Transverse colon (tissue), 3 donors: ENCODE measurements at regions not wholly inside any gene's neighbourhood (a gene's known extent, or its start where the extent isn't known, plus 50 kb on each side); places are given as distances from the start of the nearest gene placed in this dataset.

Experiments used
- EP300 ChIP-seq: sonication (generic); formaldehyde crosslinking; IDR thresholded peaks from one replicate; pipeline ENCODE4 v1.6.1; 2017; ENCODE audit warnings: antibody characterized with exemption, low read depth
- TF ChIP-seq, protein P1 (sequence below), 5 experiments: fragments of 200-600 bp in 3 of 5; fragments of 450-650 bp in 2 of 5; sonication (generic) in 3 of 5; IDR thresholded peaks; 1 replicate in 2 of 5; 2 replicates in 3 of 5; pipeline ENCODE4 v1.5.1; 2016 to 2017; ENCODE audit warnings: antibody characterized with exemption in 5 of 5, inconsistent platforms in 3 of 5, mild to moderate bottlenecking in 2 of 5, moderate library complexity in 1 of 5

DNA sequence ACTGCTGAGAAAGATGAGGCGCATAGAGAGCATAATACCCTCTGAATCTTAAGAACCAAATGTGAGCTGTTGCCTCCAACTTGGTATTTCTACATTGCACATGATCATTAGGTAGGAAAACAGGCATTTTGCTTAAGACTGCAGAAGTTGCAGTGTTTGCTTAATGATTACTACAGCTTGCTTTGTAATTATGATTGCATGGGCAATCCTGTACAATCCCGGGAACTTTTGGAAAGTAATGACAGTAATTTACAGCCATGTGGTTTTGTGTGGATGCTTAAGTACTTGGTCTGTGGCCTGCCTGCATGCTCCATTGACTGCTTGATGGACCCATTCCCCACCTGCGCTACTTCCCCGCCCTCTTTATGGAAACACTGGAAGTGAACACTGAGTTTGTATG, 301.1 kb downstream of the DIPK2A start:
- TF ChIP-seq, protein P1, sequence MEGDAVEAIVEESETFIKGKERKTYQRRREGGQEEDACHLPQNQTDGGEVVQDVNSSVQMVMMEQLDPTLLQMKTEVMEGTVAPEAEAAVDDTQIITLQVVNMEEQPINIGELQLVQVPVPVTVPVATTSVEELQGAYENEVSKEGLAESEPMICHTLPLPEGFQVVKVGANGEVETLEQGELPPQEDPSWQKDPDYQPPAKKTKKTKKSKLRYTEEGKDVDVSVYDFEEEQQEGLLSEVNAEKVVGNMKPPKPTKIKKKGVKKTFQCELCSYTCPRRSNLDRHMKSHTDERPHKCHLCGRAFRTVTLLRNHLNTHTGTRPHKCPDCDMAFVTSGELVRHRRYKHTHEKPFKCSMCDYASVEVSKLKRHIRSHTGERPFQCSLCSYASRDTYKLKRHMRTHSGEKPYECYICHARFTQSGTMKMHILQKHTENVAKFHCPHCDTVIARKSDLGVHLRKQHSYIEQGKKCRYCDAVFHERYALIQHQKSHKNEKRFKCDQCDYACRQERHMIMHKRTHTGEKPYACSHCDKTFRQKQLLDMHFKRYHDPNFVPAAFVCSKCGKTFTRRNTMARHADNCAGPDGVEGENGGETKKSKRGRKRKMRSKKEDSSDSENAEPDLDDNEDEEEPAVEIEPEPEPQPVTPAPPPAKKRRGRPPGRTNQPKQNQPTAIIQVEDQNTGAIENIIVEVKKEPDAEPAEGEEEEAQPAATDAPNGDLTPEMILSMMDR (IDR thresholded peaks at IDR 0.05): no peak
- no peak for TF ChIP-seq EP300
